ENCODE measurements at regions not wholly inside any gene's neighbourhood (a gene's known extent, or its start where the extent isn't known, plus 50 kb on each side); places are given as distances from the start of the nearest gene placed in this dataset.

- DNase-seq, result no peak
Observed at GRCh38 chr1:193558491-193559028, 372.1 kb upstream of the B3GALT2 start.

- no peak for DNase-seq
Observed at GRCh38 chr1:193555662-193556441, 369.4 kb upstream of the B3GALT2 start.

- no peak for DNase-seq
Observed at GRCh38 chr1:193553564-193553963, 367.2 kb upstream of the B3GALT2 start.

DNA sequence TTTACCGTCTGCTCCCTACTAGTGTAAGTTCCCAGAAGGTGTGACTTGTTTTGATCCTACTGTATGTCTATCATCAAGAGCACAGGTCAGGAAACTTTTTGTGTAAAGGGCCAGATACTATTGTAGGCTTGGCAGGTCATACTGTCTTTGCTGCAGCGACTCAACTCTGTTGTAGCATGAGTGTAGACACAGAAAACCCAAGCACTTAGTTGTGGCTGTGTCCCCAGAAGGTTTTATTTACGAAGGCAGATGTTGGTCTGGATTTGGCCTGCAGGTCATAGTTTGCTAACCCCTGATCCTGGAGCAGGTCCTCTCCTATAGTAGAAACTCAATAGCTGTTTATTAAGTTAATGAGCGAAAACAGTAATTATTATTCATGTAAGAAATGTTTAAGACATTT, 365.9 kb upstream of the B3GALT2 start:
- no peak for DNase-seq

DNA sequence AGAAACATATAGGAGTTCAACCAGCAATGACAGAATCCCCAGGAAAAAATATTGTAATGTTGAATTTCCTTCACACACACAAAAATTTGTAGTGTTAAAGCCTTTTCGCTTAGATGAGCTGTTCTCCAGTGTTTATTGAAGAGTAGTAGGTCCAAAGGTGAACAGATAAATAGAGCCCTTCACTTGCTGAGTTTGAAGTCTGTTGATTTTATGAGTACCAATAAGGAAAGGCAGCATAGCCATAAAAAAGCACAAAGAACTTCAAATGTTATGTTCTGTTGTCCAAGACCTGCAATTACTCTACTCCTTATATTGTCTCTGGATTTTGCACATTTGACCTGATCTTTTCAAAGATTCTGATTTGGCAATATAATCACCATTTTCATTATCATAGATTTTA, 362.7 kb upstream of the B3GALT2 start:
- DNase-seq, result no peak

DNA sequence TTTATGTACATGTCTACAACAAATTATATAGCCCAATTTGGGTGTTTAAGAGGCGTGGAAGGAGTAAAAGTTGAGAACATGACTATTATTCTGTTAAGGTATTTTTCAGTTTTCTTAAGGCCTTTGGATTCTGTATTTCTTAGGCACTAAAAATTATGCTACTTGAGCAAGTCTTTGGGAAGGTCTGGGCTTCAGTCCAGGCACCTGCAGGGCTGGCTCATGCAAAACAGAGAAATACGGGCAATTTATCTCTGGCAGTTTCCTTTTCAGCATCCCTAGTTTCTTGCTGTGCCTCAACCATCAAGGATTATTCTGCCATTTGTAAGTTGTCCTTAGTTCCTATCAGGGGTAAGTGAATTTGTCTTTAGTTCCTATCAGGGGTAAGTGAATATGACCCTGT, 358.8 kb upstream of the B3GALT2 start:
- no peak for DNase-seq

GRCh38 chr1:193543259-193543658, 356.8 kb upstream of the B3GALT2 start:
- DNase-seq, result no peak

- no peak for DNase-seq
Observed at GRCh38 chr1:193542690-193543089, 356.3 kb upstream of the B3GALT2 start.

DNA sequence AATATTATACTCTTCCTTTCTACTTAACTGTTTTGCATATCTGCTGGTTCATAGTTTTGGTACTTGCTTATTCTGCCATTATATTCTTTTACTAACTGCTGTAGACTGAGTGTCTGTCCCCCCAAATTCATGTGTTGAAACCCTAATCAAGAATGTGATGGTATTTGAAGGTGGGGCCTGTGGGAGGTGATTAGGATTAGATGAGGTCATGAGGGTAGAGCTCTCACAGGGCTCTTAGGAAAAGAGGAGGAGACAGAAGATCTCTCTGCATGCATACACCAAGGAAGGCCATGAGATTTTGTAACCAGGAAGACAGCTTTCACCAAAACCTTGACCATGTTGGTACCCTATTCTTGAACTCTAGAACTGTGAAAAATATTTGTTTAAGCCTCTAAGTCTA, 354.1 kb upstream of the B3GALT2 start:
- DNase-seq, result no peak

- no peak for DNase-seq
Observed at GRCh38 chr1:193539731-193540459, 353.5 kb upstream of the B3GALT2 start.

- no peak for DNase-seq
Observed at GRCh38 chr1:193538680-193539079, 352.3 kb upstream of the B3GALT2 start.

DNA sequence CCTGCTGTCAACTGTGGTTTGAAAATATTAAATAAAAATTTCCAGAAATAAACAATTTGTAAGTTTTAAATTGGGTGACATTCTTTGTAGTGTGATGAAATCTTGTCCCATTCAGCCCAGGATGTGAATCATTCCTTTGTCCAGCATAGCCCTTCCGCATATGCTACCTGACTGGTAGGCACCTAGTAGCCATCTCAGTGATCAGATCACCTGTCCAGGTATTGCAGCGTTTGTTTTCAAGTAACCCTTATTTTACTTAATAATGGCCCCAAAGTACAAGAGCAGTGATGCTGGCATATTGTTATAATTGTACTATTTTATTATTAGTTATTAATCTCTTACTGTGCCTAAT, 351.6 kb upstream of the B3GALT2 start:
- DNase-seq, result no peak

GRCh38 chr1:193537266-193538002, 351.0 kb upstream of the B3GALT2 start:
- no peak for DNase-seq

DNA sequence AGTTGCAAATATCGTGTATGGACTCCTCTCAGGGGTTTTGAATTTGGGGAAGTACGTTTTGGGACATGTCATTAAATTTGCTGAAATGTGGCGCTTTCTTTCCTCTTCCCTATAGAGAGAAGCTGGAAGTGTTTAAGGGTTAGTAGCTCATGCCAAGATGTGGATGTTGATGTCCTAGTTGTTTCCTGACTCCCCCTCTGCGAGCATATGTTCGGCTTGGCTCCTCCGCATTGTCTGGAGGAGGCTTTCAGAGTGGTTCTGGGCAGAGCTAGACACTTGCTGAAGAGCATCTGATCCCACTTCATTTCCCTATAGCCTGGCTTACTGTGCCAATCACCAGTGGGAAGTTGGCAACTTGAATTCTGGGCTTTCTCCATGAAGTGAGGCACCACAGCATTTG, 347.4 kb upstream of the B3GALT2 start:
- no peak for DNase-seq

DNA sequence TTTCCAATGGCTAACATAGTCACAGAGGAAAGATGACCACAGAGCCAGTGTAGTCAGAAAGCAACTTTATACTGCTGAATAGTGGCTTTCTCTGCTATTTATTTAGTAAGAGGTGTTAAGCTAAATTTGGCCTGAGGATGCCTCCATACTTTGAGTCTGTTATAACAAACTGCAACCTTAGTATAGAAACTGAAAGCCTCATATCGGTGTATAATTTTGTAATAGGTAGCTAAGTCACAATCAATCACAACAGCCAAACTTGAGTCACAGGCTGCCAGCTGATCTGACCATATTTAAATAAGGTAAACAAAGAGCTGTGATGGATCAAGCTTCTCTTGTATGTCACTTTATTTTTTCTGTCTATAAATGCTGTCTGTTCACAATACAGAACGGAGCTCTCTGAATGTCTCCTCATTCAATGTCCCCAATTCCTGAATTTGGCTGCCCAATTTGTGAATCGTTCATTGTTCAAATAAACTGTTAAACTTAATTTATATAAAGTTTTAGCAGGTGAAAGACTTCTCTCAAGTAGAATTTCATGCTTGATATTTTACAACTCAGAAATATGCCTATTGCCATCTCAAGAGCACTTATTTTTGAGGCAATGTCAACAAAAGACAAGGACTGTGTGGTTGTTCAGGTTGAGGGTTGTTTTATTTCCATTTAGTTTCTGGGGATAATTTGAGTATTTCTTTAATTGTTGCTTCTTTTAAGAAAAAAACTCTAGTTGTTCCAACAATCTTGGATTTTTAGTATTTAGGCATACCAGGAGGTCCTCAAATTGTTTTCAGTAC, 339.7 kb upstream of the B3GALT2 start:
- DNase-seq, result no peak

DNA sequence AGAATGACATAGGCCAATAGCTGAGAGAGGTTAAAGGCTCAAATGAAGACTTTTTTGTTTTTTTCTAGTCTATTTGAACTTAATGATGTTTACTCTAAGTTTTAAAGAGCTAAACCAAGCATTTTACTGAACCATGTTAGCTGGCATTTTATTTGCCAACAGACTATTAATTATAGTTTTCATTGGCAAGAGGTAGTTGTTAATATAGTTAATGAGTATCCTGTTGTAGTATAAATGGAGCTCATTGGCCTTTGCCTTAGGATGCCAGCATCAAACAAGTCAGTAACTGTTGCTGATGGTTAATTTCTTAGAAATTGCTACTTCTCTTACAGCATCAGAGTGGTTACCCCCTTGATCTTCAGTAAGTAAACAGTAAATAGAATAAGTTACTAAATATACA, 339.0 kb upstream of the B3GALT2 start:
- DNase-seq, result no peak

GRCh38 chr1:193524616-193525015, 338.2 kb upstream of the B3GALT2 start:
- no peak for DNase-seq

GRCh38 chr1:193524021-193524420, 337.6 kb upstream of the B3GALT2 start:
- DNase-seq, result no peak

- no peak for DNase-seq
Observed at GRCh38 chr1:193520472-193520871, 334.1 kb upstream of the B3GALT2 start.

GRCh38 chr1:193519922-193520321, 333.5 kb upstream of the B3GALT2 start:
- no peak for DNase-seq

DNA sequence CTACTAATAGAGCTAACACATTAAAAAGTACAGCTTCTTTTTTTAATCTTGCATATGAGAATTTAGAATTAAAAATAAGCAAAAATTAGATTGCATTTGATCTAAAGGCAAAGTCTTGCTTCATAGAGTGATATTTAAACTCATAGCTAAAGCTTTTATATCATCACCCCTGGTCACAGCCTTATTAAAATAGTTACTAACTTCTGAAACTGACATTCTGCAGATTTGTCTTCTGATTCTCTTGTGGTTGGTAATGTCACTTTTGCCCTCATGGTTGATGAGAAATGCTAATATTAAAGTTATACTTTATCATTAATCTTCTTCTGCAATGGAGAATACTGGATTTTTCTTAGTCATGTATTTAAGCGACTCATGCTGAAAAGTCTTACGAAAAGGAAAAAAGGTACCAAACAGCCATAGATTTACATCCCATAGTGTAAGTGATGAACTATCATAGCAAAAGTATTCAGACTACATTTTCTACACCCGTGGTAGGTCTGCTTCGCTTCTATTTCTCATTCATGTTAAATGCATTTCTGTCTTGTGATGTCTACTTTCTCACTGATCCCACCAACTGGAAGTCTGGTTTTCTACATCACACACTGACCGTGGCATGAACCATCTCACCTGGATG, 330.5 kb upstream of the B3GALT2 start:
- no peak for DNase-seq

DNA sequence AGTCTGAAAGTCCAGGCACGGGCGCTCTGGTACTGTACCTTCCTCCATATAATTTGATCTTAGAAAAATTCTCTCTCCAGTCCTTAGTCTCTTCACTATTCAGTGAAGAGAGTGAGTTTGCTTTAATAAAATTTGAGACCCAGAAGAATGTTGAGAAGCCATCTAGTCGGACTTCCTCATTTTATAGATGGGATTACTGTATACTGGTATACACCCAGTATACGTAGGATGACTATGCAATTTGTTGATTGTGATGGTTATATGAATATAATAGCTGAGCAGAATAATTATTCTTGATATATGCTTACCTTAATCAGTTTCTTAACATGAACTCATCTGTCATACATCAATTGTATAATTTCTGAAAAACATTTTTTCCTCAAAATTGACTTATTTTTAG, 328.0 kb upstream of the B3GALT2 start:
- DNase-seq, result no peak
